H4 (cell line): ENCODE measurements at regions not wholly inside any gene's neighbourhood (a gene's known extent, or its start where the extent isn't known, plus 50 kb on each side); places are given as distances from the start of the nearest gene placed in this dataset.
"Not testable (repeated sequence)": the region's sequence is repeated elsewhere in the genome, so short reads cannot be mapped to it uniquely, and the experiment has no call there.

Experiments
- DNase-seq: peaks from one replicate; pipeline ENCODE4 v3.0.0-alpha.2; 2015; ENCODE audit warnings: low spot score

- no peak for DNase-seq
Measured at GRCh38 chr1:38670544-38671122, 188.9 kb downstream of the RRAGC start.

DNA sequence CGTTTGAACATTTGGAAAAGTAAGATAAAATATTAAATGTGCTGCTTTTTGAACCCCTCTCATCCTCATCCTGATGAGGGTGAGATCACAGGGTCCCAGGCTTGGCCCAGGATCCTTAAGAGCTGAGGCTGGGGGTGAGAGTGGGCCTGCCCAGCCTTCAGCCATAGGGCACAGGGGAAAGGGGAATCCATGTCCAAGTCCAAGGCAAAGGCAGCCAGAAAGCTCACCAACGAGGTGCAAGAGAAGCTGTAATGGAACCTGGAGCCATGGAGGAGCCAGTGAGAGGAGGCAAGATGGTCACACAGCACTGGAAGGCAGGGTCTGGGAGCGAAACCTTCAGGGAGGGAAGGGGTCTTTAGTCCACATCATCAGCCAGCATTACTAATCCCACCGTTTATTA, 191.9 kb downstream of the RRAGC start:
- DNase-seq = no peak

DNA sequence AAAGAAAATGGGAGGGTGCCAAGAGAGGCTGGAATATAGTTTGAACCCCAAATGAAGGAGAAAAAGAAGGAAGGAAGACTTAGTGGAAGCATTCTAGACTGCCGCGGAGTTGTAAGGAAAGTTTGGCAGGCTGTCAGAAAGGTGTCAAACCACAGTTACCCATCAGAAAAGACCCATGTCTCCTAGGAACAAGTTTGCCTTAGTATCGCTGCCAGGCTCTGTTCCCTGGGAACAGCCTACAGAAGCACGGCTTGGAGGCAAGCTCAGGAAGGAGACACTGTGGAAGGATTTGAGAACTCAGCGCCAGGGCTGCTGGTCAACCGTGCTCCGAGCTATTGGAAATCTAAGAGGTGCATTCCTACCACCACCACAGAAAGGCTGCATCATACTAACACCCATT, 197.4 kb downstream of the RRAGC start:
- no peak for DNase-seq

- no peak for DNase-seq
Measured at GRCh38 chr1:38658883-38659282, 200.7 kb downstream of the RRAGC start.

- no peak for DNase-seq
Measured at GRCh38 chr1:38657873-38658272, 201.7 kb downstream of the RRAGC start.

GRCh38 chr1:38657207-38657840, 202.2 kb downstream of the RRAGC start:
- no peak for DNase-seq

DNA sequence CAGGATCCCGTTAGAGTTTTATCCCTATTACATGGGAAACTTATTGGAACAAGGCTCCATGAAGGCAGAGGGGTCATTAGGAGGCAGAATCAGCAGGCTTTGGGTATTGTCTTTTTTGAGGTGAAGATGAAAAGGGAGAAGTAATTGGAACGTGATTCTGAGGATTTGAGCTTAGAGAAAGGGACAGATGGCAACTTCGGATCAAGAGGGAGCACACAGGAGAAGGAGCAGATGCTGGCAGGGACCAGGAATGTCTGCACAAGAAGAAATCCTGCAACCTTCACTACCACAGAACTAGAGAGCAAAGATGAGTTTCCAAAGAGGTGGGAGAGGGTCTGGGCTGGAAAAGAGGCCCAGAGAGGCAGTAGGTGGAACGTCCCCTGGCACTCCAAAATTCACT, 202.8 kb downstream of the RRAGC start:
- no peak for DNase-seq

DNA sequence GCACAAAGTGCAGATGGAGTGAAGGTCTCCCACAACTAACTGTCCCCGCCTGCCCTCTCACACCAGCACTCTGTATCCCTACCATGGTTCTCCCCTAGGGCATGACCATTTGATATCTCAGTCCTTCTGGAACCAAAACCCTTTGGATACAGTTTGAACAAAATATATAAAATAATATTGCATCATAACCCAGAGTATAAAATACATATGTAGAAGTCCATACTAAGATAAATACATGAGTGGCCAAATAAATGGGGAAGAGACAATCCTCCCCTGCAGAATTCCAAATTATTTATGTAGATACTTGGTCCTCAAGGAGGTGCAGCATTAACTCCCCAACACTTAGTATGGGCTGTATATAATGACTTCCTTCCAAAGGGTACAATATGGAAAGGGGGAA, 207.4 kb downstream of the RRAGC start:
- no peak for DNase-seq

DNA sequence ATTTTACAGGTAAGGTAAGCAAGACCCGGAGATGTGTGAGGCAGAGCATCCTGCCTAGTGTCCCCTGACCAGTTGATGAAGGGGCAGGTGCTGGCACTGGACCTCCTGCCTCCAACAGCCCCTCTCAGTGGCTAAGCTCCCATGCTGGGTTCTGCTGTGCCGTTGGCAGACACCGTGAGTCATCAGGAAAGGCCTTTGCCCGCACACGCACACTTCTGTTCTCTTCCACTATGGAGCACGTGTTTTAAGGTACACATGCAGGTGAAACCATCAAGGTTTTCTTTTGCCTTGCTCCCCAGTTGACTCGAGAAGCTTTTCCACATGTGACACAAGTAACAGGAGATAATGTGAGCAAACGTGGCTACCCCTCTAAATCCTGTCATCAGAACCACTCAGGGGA, 207.9 kb downstream of the RRAGC start:
- no peak for DNase-seq

DNA sequence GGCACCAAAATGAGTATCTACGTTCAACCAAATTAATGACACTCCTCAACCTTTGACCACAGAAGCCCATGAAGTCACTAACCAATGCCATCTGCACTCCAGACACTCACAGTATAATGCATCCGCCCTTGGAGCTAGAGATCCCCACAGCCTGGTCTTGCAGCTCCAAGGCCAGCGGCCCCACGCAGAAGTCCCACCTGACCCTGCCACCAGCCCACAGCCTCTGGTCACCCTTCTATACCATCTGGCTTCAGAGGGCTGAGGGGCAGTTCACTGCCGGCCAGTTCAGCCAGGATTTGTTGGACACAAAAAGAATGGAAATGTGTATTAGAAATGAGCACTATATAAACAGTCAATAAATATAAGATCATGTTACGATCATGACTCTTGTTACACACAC, 211.2 kb downstream of the RRAGC start:
- DNase-seq = no peak

DNA sequence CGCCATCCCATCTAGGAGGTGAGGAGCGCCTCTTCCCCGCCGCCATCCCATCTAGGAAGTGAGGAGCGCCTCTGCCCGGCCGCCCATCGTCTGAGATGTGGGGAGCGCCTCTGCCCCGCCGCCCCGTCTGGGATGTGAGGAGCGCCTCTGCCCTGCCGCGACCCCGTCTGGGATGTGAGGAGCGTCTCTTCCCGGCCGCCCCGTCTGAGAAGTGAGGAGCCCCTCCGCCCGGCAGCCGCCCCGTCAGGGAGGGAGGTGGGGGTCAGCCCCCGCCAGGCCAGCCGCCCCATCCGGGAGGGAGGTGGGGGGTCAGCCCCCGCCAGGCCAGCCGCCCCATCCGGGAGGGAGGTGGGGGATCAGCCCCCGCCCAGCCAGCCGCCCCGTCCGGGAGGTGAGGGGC, 212.2 kb downstream of the RRAGC start:
- DNase-seq = not testable (repeated sequence)

DNA sequence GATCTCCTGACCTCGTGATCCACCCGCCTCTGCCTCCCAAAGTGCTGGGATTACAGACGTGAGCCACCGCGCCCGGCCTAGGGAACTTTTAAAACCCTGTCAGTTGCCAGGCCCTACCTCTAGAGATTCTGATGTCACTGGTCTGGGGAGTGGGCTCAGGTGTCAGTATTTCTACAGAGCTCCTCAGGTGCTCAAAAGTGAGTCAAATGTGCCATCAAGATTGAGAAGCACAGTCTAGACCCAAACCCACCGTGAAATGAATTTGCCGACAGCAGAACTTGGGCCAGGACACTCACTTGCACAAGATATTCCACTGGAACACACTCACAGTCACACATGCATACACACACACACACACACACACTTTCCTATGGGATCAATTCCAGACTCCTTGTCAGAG, 215.5 kb downstream of the RRAGC start:
- DNase-seq = no peak

GRCh38 chr1:38641661-38642060, 217.9 kb downstream of the RRAGC start:
- no peak for DNase-seq

DNA sequence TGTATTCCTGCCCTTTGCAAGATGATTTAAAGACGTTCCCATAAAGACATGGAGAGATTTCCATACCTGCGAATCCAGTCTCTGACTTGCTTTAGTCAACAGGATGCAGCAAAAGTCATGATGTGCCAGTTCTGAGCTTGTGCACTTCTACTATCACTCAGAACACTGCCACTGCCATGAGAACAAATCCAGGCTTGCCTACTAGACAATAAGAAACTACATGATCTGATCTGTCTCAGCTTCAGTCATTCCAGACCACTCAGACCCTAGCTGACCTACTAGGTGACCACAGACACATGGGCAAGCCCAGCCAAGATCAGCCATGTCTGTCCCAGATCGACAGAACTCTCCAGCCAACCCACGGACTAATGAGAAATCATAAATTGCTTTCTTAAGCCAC, 219.2 kb downstream of the RRAGC start:
- DNase-seq = no peak

DNA sequence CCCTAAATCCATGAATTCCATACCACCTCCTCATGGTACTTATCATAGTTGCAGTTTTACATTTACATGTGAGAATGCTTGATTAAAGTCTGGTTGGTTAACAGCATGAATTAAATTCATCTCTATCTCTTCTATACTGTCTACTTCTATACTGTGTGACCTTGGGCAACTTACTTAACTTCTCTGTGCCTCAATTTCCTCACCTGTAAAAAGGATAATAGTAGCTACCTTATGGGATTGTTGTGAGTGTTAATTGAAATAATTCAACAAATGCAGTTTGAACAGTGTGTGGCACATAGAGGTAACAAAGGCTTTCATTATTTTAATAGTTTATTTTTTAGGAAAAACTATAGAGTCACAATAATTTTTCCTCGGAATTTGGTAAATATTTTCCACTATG, 231.3 kb downstream of the RRAGC start:
- no peak for DNase-seq

GRCh38 chr1:38625939-38626338, 233.6 kb downstream of the RRAGC start:
- no peak for DNase-seq

DNA sequence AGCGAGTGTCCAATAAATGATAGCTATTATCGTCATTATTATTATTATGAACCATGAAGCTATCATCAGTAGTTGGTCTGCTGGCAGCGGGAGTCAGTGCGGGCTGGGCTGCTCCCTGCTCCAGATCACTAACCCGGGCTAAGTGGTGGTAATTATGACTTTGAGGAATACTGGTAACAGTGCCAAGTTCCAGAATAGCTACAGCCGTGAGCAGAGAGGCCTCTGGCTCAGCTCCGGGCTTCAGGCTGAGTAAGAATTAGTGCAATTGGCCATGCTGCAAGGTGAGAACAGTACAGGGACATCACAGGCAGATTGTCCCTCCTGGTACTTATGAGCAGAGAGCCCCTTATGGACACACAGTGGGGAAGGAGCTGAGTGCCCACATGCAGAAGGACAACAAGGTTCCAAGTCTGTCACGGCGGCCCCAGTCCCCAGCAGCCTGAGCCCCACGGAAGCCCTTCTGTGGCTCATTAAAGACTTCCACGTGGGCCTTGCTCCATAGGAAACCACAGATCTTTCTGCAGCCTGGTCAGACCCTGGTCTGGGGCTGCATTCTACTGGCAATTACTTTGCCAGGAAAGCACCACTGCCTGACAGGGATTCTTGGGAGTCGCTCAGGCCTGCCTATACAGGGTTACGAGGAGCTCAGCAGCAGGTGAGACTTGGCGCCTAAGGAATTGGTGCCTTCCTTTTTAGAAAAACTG, 235.1 kb downstream of the RRAGC start:
- DNase-seq = no peak

DNA sequence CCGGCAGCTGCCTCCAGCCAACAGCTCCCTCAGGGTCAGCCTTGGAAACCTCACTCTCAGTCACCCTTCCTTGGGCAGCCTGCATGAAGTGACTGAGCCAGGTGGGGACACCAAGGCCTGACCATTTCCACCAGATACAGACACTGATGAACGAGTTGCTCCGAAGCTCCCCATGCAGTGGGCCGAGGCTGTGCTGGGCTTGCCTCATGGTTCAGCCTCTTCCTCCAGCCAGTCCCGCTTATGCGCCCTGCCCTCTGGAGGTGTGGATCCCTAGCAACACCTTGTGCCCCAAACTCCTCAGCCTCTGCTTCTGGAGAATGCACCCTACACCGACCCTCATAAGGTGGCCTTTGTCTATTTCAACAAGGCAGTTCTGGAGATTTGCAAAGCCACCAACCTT, 236.0 kb downstream of the RRAGC start:
- DNase-seq = no peak

- no peak for DNase-seq
Measured at GRCh38 chr1:38622197-38622596, 237.4 kb downstream of the RRAGC start.

DNA sequence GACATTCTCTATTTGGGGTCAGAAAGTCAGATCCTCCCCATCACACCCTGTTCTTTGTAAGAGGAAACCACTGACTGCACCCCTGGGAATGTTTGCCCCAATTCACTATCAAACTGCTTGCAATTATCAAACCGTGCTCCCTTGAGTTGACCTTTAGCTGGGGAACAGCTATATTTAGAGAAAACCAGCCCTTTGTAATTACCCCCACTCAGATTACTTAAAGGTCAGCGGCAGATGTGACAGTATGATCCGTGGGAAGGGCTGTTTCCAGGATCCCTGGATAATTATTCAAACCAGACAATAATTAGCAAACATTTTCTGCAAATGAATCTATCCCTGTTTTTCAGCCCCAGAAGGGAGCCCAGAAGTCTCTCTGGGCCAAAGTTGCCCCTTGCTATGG, 242.7 kb downstream of the RRAGC start:
- no peak for DNase-seq

DNA sequence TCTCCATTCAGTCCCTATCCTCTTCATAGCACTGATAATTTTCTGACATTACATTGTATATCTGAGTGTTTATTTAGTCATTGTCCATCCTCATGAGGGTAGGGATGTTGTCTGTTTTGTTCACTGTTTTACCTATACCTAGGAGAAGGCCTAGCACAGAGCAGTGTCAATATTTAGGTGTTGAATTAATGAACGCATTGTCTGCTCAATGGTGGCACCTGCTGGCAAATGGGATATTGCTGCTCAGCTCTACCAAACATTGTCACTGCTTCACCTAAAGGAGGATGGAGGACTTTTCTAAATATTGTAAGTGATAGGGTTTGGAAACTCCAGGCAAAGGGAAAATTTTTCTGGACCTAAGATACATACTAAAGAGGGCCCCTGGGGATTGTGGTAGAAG, 243.9 kb downstream of the RRAGC start:
- DNase-seq = no peak

DNA sequence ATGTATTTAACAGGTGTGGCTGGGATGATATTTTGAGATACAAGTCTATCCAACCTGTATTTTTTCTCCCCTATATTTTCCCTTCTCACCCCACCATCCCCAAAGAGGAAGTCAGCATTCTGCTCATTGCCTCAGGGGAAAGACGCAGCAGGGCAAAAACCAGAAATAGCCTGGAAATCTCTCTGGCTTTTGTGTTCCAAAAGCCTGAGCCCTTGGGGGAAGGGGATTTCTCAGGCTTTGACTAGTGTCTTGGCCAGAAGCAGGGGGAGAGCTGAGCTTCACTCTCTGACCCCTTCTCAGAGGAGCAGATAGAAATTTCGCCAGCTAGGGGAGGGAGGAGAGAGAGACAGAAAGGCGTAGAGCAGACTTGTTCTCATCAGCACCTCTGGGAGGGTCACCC, 244.7 kb downstream of the RRAGC start:
- DNase-seq = no peak

DNA sequence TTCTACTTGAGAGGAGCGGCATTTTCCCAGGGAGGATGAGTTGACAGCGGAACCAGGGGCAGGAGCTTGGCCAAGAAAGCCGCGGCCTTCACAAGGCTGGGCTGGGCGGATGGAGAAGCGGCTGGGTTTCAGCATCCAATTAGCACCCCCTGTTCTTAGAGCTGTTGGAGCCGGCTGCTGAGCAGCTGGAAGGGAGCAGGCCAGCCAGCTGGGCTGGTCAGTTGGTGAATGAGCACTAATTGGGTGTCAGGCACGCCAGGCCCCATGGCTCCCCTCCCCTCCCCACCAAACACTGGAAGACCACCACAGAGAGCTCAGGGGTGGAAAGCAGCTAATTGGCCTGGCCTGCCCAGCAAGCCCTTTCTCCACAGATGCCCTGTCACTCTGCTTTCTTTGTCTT, 245.6 kb downstream of the RRAGC start:
- DNase-seq = no peak

DNA sequence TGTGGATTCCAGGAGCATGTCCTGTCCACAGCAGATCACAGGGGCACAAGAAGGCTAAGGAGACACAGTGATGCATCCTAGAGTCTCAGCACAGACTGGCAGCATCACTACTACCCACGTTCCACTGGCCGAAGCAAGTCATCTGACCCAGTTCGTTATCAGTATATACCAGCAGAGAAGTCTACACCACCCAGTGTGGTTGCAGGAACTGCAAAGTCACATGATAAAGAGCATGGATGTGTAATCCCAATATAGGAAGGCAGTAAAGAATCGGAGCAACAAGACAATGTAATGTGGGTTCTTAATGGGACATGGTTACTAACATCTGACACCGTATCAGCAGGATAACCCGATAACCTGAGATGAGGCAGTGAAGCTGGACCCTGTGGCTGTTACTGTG, 246.6 kb downstream of the RRAGC start:
- no peak for DNase-seq
